GOT3 (cell line): ENCODE measurements at regions not wholly inside any gene's neighbourhood (a gene's known extent, or its start where the extent isn't known, plus 50 kb on each side); places are given as distances from the start of the nearest gene placed in this dataset.

ENCODE experiments used
- DNase-seq: peaks from one replicate; lab custom pipeline; 2025; ENCODE audit warnings: mixed read lengths; lab: John Stamatoyannopoulos, UW

DNA sequence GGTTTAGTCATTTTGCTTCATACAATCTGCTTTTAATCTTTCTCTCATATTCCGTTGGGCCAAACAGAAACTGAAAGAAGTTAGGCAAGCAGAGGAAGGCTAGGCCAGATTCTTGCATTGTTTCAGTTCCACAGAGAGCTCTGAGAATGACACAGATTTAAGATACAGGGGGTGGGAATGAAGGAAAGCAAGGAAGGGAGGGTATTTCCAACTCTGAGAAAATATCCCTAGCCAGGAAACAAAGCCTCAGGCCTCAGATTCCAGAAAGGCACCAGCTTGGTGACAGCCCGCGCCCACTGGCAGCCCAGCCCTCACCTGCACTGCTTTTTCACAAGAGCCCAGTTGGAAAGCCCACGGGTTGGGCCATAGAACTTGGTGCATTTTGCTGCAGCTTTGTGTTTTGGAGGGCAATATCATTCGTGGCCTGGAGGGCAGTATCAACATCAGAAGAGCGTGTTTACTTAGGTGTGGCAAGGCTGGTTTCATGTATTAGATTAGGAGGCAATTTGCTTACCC is 63.5 kb downstream of the ENC1 start:
- no peak for DNase-seq

- DNase-seq, result no peak
These were observed 64.6 kb downstream of the ENC1 start for GRCh38 chr5:74575741-74576538.

- DNase-seq, result no peak
These were observed 70.3 kb downstream of the ENC1 start for GRCh38 chr5:74570250-74570649.

DNA sequence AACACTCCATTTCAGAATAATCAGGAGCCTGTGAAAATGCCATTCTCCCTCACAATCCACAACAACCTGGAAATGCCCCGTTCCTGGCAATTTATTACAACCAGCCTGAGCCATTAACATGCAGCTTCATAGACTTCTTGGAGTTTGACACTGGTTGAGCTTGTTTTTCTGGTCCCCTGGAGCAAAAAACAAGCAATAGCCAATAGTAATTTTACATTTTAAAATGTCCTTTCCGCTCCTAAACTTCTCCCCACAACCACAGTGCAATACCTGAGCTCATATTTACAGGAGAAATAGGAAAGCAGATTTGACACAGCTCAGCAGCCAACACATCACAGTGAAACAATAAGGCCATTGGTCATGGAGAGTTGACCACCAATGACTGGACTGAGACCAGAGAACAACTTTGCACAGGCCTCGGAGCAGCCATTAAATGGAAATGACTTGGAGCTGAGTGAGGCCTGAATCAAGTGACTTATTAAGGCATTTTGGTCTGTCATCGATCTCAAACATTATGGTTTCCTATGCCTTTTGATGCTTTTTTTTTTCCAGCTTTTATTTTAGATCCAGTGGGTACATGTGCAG is 73.0 kb downstream of the ENC1 start:
- no peak for DNase-seq

- no peak for DNase-seq
These were observed 78.4 kb downstream of the ENC1 start for GRCh38 chr5:74562122-74562521.

- no peak for DNase-seq
These were observed 80.3 kb downstream of the ENC1 start for GRCh38 chr5:74560245-74560644.

DNA sequence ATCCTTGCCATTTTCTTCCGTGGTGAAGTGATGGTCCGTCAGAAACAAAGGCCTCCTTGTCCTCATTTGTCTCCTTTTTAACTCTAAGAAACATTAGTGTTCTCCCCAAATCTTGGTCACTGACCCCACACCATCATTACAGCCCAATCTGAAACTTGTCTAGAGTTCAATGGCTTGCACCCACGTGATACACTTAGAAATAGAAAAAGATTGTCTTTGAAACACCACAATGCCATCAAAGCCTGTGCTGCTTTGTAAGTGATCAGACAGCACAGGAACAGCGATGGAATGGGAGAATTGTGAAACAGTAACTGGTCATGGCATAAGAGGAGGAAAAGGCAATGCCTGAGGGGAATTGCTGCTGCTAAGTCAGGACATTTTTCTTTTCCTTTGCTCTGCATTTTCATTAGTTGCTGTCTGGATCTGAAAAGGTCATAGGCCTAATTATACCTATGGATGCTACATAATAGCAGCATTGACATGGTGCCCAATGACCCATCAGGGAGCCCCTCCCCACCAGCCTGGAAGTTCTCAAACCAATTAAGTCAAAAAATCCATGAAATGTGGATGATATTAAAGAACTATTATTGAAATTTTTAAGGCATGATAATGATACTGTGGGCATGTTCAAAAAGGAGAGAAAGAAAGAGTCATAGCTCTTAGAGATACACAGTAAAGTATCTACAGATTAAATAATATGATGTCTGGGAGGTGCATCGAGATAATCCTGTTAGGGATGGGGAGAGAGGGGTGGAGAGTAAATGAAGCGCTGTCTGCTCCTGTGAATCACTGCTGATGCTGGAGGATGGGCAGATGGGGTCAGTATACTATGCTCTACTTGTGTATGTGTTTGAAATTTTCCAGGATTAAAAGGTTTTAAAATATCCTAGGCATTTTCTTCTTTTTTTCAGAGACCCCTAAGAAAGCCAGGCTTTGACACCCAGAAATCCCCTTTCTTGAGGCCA is 83.6 kb downstream of the ENC1 start:
- DNase-seq, result no peak

- DNase-seq, result no peak
These were observed 84.5 kb downstream of the ENC1 start for GRCh38 chr5:74556006-74556405.

DNA sequence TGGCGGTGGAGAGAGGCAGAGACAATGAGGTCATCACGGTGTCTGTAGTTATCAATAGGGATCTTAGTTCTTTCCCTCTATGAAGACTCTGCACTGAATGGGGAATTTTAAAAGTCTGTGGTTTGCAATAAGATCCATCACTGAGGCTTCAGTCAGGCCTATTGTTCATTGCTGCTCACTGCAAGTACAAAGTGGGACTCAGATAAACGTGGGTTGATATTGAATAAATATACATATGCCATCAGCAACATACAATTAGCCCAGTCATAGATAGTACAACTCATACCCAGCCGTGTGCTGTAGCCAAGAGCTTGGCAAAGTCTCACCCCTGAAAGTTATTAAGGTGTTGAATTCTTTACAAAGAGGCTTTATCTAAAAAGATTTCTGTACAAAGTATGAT is 88.4 kb downstream of the ENC1 start:
- DNase-seq, result no peak

- no peak for DNase-seq
These were observed 89.6 kb downstream of the ENC1 start for GRCh38 chr5:74550927-74551326.

- DNase-seq, result no peak
These were observed 91.1 kb downstream of the ENC1 start for GRCh38 chr5:74549384-74549783.

DNA sequence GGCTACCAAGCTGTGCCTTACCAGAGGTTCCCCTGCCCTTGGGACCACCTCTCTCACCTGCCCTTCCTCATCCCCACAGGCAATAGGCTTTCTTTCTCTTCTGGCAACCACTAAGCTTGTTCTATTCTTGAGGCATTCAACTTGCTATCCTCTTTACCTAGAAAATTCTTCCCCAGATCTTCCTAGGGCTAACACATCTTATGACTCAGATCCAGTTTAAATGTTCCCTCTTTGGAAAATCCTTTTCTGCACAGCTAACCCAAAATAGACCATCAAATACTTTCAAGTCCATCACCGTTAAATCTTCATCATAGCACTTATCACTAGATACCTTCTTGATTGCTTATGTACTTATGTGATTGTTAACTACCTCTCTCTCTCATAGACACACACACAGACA is 93.7 kb downstream of the ENC1 start:
- DNase-seq, result no peak

- no peak for DNase-seq
These were observed 95.7 kb downstream of the ENC1 start for GRCh38 chr5:74544811-74545210.

GRCh38 chr5:74543162-74543995 is 97.1 kb downstream of the ENC1 start:
- DNase-seq, result peak; percentile 5

- DNase-seq, result no peak
These were observed 98.0 kb downstream of the ENC1 start for GRCh38 chr5:74542482-74542881.

DNA sequence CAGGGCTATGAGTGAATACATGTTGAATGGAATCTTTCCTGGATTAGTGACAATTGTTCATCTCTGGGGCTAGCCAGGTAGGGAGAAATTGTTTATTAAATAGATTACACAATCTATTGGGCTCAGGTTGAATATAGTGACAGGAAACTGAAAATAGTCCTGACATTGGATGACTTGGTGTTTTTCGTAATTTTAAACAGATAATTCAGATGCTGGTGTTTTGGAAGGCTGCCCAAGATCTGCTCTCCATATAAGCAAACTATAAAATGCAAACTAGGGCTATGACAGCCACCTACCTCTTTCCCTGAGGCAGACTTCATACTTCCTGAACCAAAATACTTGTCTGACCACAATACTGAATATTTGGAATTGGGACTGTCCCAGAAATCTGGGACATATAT is 99.1 kb downstream of the ENC1 start:
- no peak for DNase-seq

DNA sequence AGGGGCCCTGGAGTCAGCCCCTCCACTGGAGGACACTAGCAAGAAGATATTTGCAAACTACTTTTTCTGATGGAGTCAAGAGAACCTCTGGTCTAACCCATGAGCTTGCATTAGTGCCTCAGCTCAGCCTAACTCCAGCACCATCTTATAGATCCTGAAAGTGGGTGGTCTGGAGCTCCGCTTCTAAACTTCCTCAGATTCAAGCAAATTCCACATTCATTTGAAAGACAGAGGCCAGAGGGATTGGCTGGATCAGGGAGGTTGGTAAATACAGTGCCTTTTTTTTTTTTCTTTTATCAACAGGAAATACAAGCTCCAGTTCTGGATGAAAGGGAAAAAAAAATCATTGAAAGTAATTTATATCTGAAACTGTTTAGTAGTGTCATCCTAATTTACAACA is 99.9 kb downstream of the ENC1 start:
- DNase-seq, result no peak

DNA sequence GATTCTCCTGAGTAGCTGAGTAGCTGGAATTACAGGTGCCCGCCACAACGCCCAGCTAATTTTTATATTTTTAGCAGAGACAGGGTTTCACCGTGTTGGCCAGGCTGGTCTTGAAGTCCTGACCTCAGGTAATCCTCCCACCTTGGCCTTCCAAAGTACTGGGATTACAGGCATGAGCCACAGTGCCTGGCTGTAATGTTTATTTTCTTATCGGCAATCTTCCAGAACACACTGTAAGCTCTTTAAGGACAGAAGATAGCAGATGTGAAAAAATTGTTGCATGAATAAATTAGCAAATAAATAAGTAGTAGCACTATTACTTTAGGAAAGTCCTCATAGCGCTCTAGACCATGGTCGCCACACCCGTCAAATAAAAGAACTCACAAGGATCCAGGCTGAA is 100.5 kb downstream of the ENC1 start:
- DNase-seq, result no peak

GRCh38 chr5:74538206-74538661 is 102.3 kb downstream of the ENC1 start:
- DNase-seq, result no peak

- no peak for DNase-seq
These were observed 103.9 kb downstream of the ENC1 start for GRCh38 chr5:74536658-74537057.

GRCh38 chr5:74535926-74536325 is 104.6 kb downstream of the ENC1 start:
- DNase-seq, result no peak
